Neural crest cell (in vitro differentiated cells): ENCODE measurements at regions not wholly inside any gene's neighbourhood (a gene's known extent, or its start where the extent isn't known, plus 50 kb on each side); places are given as distances from the start of the nearest gene placed in this dataset.

Experiments used
- DNase-seq: peaks from one replicate; pipeline ENCODE4 v3.0.0; 2021; ENCODE audit warnings: low read depth, mixed read lengths, low spot score
- H3K27ac Mint-ChIP-seq: one replicate; pipeline ENCODE4 v1.8.0; 2021; ENCODE audit warnings: mild to moderate bottlenecking, mixed read lengths; ENCODE audit not compliant: unreplicated experiment
- H3K27me3 Mint-ChIP-seq: 2 replicates; pipeline ENCODE4 v1.8.0; 2021; ENCODE audit warnings: low read depth, mild to moderate bottlenecking, mixed read lengths
- H3K36me3 Mint-ChIP-seq: 2 replicates; pipeline ENCODE4 v1.8.0; 2021; ENCODE audit warnings: low read depth, mild to moderate bottlenecking, mixed read lengths
- H3K4me1 Mint-ChIP-seq: 2 replicates; pipeline ENCODE4 v1.8.0; 2021; ENCODE audit warnings: mixed read lengths
- H3K4me3 Mint-ChIP-seq: one replicate; pipeline ENCODE4 v1.8.0; 2021; ENCODE audit warnings: mild to moderate bottlenecking, mixed read lengths
- H3K9me3 Mint-ChIP-seq: 2 replicates; pipeline ENCODE4 v1.8.0; 2021; ENCODE audit warnings: mixed read lengths
- CTCF ChIP-seq: fragments of 200-600 bp; sonication (generic); conservative IDR thresholded peaks from 2 replicates; pipeline ENCODE4 v1.5.0; 2021; ENCODE audit warnings: antibody characterized with exemption, mild to moderate bottlenecking

- no peaks in the 10 kb centered on the region for H3K4me1 Mint-ChIP-seq
- no peaks in the 10 kb centered on the region for H3K36me3 Mint-ChIP-seq
- TF ChIP-seq CTCF = no peak
- H3K9me3 Mint-ChIP-seq = no peaks in the 10 kb centered on the region
- no peak overlapping the region for H3K4me3 Mint-ChIP-seq
- H3K27ac Mint-ChIP-seq = no peak overlapping the region
- no peak for DNase-seq
- no peaks in the 10 kb centered on the region for H3K27me3 Mint-ChIP-seq
Measured at GRCh38 chr3:101148001-101148400, 154.8 kb upstream of the ABI3BP start.

- H3K36me3 Mint-ChIP-seq = no peaks in the 10 kb centered on the region
- no peaks in the 10 kb centered on the region for H3K4me1 Mint-ChIP-seq
- H3K9me3 Mint-ChIP-seq = no peaks in the 10 kb centered on the region
- DNase-seq = no peak
- H3K27ac Mint-ChIP-seq = no peak overlapping the region
- TF ChIP-seq CTCF = no peak
- no peak overlapping the region for H3K4me3 Mint-ChIP-seq
- H3K27me3 Mint-ChIP-seq = no peaks in the 10 kb centered on the region
Measured at GRCh38 chr3:101146946-101147345, 153.7 kb upstream of the ABI3BP start.

- Mint-ChIP-seq H3K27me3 (no peaks in the 10 kb centered on the region), H3K27ac (no peak overlapping the region), H3K4me3 (no peak overlapping the region), H3K36me3 (no peaks in the 10 kb centered on the region), H3K4me1 (no peaks in the 10 kb centered on the region), H3K9me3 (no peaks in the 10 kb centered on the region)
- no peak for DNase-seq
- TF ChIP-seq CTCF = no peak
Measured at GRCh38 chr3:101144105-101144504, 150.9 kb upstream of the ABI3BP start.

GRCh38 chr3:101143012-101143411 is 149.8 kb upstream of the ABI3BP start:
- no peaks in the 10 kb centered on the region for H3K36me3 Mint-ChIP-seq
- no peaks in the 10 kb centered on the region for H3K9me3 Mint-ChIP-seq
- no peak overlapping the region for H3K27ac Mint-ChIP-seq
- no peak for TF ChIP-seq CTCF
- H3K4me3 Mint-ChIP-seq = no peak overlapping the region
- no peak for DNase-seq
- H3K27me3 Mint-ChIP-seq = no peaks in the 10 kb centered on the region
- no peaks in the 10 kb centered on the region for H3K4me1 Mint-ChIP-seq

- Mint-ChIP-seq H3K27me3 (no peaks in the 10 kb centered on the region), H3K4me1 (no peaks in the 10 kb centered on the region), H3K36me3 (no peaks in the 10 kb centered on the region), H3K9me3 (no peaks in the 10 kb centered on the region), H3K27ac (no peak overlapping the region), H3K4me3 (no peak overlapping the region)
- TF ChIP-seq CTCF = no peak
- no peak for DNase-seq
Measured at GRCh38 chr3:101142160-101142559, 148.9 kb upstream of the ABI3BP start.

- Mint-ChIP-seq H3K4me1 (no peaks in the 10 kb centered on the region), H3K27me3 (no peaks in the 10 kb centered on the region), H3K4me3 (no peak overlapping the region), H3K36me3 (no peaks in the 10 kb centered on the region), H3K27ac (no peak overlapping the region), H3K9me3 (no peaks in the 10 kb centered on the region)
- DNase-seq = no peak
- no peak for TF ChIP-seq CTCF
Measured at GRCh38 chr3:101141135-101141534, 147.9 kb upstream of the ABI3BP start.
